ENCODE measurements at regions not wholly inside any gene's neighbourhood (a gene's known extent, or its start where the extent isn't known, plus 50 kb on each side); places are given as distances from the start of the nearest gene placed in this dataset.

DNA sequence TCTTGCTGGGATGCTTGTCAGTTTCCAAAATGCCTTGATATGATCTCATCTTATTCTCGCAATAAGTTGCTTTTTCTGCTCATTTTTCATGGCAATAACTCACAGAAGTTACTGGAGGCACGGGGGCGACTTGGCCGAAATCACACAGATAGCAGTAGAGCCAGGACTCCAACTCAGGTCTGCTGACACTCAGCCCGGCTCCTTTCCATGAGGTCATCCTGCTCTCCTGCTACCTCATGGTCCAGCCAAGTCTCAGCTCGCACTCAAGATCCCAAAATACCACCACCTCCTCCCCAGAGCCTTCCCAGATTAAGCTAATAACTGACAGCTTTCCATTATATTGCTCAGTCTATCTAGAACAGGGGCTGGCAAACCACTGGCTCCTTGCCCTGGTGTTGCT is 269.5 kb downstream of the MAP2K4 start:
- no peak for DNase-seq

DNA sequence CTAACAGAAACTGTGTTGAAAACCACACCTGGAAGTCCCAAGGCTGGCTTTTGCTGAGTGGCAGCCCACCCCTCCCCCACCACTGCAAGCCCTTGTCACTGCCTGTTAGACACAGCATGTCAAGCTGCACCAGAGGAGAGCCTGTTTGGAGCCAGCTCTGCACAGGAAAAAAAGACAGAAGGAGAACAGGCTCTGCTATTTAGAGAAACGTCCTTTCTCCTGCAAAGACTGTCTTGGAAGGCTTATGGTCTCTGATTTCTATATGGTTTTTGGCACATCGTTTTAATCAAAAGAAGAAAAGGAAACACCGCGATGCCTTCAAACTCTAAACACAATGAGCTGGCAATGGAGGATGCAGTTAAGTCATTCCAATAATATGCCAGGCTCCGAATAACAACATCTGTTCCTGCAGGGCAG is 275.5 kb downstream of the MAP2K4 start:
- peak; percentile 43 for DNase-seq

DNA sequence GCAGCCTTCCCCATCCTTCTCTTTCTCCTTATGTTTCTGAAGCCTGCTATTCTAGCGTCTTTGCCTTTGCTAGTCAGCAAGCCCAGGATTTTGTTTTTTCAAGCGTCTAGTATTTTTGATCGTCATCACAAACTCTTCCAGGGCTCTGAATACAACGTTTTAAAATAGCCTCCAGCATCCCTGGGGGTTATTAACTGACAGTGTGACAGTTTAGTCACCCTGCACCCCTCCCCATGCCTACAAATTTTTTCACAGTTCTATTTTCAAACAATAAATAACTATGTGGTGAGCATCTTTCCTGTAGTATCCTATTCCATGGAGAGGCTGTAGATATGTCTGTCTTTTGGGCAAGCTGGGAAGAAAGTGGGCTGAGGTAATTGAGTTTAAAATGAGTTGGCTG is 280.9 kb downstream of the MAP2K4 start:
- DNase-seq, result peak; percentile 63

DNA sequence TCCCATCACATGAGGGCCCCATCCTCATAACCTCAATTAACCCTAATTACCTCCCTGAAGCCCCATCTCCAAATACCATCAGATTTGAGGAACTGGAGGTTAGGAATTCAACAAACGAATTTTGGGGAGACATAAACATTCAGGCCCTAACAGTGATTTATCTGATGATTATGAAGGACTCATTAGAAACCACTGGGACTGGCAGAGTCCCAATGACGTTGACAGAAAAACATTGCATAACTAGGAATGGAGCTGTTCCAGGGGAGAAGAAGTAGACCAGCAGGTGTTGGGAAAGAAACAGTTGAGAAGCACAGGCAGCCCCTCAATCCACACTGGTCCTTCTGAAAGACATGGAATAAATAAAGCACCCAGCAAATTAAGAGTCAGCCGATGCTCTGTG is 282.0 kb downstream of the MAP2K4 start:
- no peak for DNase-seq

DNA sequence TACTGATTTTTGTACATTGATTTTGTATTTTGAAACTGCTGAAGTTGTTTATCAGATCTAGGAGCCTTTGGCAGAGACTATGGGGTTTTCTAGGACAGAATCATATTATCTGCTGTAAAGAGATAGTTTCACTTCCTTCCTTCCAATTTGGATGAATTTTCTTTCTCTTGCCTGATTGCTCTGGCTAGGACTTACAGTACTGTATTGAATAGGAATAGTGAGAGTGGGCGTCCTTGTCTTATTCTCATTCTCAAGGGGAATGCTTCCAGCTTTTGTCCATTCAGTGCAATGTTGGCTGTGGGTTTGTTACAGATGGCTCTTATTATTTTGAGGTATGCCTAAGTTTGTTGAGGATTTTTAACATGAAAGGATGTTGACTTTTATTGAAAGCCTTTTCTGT is 290.1 kb downstream of the MAP2K4 start:
- no peak for DNase-seq

DNA sequence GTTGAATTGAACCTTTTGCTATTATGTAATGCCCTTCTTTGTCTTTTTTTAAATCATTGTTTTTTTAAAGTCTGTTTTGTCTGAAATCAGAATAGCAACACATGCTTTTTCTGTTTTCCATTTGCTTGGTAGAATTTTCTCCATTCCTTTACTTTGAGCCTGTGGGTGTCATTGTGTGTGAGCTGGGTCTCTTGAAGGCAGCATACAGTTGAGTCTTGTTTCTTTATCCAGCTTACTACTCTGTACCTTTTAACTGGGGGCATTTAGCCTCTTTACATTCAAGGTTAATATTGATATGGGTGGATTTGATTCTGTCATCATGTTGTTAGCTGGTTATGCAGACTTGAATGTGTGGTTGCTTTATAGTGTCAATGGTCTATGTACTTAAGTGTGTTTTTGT is 292.0 kb downstream of the MAP2K4 start:
- DNase-seq, result no peak

DNA sequence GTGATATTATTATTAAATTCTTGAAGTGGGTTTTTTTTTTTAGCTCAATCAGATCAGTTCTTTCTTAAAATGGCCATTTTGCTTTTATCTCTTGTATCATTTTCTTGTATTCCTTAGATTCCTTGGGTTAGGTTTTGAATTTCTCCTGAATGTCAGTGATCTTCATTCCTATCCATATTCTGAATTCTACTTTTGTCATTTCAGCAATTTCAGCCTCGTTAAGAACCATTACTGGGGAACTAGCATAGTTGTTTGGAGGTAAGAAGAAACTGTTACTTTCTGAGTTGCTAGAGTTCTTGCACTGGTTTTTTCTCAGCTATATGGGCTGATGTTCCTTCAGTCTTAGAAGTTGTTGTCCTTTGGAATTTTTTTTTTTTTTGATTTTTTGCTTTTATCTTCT is 293.1 kb downstream of the MAP2K4 start:
- no peak for DNase-seq

DNA sequence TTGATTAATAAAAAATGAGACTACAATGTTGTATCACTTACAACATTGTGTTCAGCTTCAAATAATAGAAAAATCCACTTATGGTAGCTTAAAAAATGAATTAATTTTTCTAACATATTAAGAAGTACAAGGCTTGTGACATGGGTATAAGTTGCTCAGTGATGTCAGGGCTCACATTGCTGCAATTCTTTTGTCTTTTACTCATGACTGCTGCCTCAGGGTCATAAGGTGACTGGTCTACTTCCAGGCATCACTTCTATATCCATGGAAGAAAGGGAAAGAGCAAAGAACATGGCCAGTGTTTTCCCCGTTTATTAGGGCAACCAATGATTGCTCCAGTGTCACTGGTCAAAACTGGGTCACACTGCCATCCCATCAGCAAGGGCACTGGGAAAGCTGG is 295.3 kb downstream of the MAP2K4 start:
- DNase-seq, result peak; percentile 31

DNA sequence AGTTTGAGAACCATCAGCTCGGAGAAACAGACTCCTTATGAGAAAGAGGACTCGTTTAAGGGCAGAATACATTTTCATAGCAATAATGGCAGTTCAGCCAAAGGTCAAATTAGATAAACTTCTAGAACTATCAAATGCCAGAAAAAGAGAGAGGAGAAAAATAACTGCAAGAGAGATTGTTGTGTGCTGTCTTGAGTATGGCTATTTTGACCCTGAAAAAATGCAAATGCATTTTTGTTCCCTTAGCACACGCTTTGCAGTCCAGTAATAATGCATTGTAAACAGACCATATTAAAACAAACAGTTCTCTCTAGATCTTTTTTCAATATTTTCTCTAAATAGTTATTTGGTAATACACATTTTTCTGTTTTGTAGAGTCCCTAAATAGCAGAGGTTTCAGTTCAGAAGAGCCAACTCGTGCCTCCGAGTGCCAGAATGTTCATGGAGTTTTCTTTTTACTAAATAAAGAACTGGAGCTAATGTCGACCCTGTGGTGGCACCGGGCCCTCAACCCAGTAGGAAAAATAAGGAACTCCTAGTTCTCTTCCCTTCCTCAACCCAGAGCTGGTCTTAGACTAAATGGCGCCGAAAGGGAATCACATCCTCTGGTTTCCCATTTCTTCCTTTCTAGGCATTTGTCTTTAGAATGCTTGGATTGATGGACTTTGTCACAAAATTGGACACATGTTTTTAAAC is 298.0 kb downstream of the MAP2K4 start:
- no peak for DNase-seq

DNA sequence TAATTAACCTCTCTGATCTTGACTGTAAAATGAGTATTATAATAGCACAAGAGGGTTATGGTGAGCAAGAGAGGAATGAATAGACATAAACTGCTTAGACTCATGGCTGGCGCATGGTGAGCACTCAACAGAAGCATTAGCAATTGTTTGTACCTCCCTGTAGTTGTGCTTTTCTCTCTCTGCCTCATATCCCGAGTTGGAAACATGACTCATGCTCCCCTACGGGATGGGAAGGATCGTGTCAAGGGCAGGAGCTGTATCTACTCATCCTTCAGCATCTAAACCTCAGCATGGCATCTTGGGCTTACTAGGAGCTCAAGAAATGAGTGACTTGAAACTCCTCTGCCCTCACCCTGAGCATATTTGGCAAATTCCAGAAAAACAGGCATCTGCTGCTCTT is 299.6 kb downstream of the MAP2K4 start:
- peak; percentile 87 for DNase-seq

DNA sequence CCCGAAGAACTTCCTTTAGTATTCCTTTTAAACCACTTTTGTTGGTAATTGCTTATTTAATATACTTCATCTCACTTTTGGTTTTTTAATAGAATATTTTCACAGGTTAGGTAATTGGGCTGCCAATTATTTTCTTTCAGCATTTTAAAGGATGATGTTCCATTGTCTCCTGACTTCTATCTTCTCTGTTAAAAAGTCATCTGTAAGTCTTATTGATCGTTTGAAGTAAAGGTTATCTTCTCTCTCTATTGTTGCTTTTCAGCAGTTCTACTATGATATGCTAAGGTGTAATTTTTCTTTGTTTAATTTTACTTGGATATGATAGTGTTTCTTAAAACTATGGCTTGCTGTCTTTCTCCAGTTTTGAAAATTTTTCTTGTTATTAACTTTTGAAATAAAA is 307.5 kb downstream of the MAP2K4 start:
- DNase-seq, result no peak

DNA sequence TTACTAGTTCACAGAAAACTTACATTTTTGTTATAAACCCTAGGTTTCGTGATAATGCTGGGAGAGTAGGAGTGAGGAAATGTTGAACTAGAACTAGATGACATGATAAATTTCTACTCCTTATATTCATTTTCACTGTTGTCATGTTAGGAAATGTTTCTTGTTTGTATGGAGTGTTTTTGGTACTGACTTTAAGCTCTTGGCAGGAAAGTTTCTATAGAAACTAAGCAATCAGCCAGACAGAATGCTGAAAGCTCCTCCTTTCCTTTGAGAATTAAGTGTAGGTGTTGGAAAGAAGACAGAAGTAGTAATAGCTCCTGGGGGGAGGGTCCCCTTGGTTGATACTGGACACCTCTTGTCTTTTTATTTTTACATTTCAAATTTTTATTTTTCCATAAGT is 309.8 kb downstream of the MAP2K4 start:
- DNase-seq, result no peak

DNA sequence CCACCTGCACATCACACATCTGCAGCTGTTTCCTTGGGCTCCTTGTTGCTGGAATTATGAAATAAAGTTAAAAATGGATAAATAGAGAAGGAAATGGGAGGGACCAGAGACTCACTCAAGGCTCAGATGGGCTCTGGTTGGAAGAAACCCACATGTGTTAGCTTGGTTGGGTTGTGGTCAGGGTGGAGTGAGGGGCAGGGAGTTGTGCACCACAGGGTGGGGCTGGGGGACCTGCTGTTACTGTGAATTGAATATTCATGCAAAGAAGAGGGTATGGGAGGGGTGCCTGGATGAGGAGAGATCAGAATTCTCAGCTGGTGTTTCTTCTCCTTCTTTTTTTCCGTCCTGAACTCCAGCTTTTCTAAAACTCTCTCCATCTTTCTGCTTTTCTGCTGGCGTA is 320.7 kb downstream of the MAP2K4 start:
- no peak for DNase-seq

DNA sequence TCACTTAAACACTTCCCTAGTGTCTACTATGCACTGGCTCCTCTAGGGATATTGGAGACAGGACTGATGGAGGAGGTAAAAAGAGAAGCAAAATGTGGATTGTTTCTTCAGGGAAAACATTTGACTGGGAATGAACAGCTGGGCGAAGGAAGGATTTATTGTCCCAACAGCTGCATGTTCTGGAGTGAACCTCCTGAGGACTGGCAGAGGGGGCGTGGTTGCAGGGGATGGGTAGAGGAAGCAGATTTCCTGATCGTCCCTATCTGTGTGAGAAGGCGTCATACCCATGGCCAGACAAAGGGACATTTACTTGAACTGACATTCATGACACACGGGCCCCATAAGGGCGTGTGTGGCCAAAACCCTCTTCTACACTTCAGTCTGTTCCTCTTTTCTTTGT is 321.5 kb downstream of the MAP2K4 start:
- no peak for DNase-seq

DNA sequence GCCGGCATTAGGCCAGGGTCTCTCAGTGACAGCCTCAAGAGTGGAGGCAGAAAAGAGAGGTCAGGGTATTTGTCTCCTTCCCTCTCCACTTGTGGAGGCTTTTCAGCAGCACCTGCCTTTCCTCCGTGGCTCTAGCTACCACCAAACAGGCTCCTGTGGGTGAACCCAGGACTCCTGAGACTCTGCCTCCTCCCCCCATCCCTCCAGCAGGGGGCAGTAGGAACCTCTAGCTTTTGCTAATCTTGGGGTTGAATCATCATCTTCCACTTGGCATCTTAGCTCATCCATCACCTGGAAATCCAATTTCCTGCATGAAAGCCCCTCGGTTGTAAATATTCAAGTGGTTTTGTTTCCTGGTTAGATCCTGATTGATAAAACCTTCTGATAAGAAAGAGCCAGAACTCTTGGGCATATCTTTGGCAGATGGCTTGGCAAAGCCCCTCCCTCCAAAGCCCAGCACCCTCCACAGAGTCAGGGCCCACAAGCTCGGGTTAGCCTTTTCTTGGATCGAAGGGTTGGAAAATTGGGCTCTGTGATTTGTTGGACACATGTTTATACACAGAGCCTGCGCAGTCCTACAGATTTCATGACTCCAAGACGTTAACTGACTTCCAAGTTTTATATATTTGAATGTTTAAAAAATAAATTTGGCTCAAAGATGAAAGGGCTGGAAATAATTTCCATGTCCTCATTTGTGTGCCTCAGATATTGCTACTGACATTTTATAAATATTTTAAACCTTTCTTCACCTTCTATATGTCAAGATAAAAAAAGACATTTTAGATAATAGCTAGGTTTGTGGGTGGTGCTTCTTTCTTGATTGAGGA is 322.1 kb downstream of the MAP2K4 start:
- no peak for DNase-seq

DNA sequence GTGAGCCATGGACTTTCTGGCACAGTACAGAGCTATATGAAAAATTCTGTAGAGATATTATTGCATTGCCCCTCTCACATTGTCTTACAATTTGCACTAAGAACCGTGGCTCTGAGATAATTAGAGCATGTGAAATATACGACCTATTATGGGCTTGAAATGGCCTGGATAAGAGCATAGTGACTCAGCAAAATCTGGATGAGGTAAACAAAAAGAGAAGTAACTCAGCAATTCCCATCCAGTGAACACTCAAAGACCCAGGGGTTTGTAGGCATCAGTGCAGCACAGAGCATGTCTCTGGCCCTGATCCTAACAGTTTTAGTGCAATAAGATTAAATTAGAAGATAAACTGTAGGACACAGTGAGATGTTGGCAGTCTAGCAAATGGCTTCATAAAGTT is 317.2 kb upstream of the MYOCD start:
- peak; percentile 44 for DNase-seq

DNA sequence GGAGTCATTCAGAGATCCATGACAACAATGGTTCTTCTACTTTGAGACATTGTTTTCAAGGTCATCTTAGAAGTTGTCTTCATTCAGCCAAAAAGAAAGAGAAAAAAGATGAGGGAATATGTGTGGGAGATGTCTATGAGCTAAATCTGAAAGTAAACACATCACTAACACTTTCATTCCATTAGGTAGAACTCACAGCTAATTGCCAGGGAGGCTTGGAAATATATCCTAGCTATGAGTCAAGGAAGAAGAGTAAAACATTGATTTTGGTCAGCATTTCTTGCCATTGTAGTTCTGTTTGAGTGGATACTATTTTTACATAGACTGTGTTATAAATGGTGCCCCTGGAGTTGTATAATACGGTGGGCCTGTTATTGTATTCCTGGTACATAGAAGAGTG is 316.4 kb upstream of the MYOCD start:
- no peak for DNase-seq

DNA sequence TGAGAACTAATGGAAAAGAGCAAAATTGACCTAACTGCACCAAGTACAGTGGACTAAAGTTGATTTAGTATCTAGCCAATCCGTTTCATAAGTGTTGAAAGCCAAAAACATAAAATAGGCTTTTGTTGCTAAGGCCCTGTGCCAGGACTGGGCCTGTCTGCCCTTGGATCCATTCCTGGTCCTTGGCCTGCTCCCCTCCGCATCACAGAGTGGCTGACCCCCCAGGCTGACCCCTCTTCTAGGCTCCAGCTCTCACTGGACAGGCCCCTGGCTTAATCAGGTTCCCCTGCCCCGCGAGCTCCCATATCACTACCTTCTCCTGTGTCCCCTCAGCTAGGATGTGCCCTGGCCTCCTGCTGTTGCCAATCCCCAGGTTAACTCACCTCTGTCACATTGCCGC is 313.6 kb upstream of the MYOCD start:
- no peak for DNase-seq

DNA sequence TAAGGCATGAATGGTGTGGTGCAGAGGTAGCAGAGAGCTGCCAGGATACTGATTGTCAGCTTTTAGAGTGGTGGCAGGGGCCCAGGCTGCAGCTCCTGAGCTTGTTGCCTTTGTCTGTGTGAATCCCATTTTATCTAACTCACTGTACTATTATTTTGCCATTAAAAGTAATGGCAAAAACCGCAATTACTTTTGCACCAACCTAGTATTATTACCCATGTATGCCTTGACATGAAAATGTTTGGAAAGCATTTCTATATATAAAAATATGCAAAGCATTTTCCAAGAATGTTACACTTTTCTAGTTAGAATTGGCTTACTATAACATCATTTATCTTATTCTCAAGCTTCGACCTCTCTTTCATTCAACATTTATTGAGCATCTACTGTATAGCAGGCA is 308.1 kb upstream of the MYOCD start:
- DNase-seq, result no peak

DNA sequence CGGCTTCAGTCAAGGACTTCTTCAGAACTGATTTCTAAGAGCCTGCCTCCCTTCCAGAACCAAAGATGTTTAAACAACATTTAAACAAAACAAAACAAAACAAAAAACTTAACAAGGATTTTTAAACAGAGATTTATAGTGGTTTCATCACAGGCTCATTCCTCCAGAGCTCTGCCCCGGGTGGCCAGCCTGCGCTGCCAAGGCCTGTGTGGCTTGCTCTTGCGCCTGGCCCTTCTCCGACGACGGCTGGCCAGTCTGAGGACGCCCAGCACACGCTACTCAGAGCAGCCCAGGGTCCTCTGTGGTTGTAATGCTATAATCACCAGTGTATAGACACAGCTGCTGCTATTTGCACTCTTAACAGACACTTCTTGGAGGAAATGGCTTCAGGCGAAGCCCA is 307.2 kb upstream of the MYOCD start:
- DNase-seq, result no peak

DNA sequence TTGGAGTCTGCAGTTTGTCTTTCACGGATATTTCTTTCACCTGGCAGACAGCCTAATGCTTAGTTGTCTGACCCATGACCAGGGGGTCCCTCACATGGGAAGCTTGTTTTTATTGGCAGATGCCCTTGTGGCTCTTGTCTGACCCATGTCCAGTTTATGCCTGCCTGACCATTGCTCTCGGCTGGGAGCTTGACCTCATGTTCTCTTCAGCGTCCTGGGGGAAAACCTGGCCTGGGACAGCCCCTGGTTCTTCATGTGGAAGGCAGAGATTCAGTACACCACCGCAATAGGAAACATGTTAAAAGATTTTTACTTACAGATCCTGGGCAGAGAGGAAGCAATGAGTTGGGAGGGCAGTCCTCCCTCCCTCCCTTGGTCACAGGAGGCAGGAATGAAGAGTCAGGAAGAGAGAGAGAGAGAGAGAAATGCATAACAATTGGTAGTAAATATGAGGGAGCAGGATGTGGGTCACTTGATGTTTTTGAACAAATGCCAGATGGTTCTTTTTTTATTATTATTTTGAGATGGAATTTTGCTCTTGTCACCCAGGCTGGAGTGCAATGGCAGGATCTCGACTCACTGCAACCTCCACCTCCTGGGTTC is 302.7 kb upstream of the MYOCD start:
- DNase-seq, result no peak

DNA sequence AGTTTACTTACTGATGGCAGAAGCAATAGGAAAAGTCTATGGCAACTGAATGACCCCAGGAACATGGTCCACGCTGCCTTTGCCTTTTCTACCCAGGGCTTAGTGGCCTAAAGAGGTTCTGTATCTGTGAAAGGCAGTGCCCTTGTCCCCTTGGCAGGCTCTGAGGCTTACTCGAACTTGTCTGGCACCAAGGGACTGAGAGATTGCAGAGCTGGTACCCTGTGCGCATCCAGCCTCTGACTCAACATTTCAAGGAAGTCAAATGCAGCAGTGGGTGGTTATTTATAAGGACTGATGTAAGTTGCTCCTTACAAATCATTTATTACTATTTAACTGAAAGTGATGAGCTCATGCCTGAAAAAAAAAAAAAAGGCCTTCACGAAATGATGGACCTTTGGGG is 299.9 kb upstream of the MYOCD start:
- no peak for DNase-seq

DNA sequence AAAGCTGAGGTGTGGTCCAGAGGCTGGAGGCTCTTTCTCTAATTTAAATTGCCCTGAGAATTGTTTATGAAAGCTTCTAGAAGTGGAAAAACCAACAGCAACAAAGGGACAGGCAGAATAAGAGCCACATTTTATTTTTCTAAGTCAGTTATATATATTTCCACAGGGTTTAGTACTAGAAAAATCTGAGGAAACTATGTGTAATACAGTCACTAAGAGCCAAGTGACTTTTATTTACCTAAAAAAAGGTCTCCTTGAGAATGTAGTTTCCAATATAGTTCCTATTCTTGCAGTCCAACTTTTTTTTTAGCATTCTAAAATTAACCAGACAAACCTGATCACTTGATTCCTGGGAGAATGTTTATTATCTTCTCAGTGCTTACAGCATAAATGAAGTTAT is 296.6 kb upstream of the MYOCD start:
- no peak for DNase-seq

DNA sequence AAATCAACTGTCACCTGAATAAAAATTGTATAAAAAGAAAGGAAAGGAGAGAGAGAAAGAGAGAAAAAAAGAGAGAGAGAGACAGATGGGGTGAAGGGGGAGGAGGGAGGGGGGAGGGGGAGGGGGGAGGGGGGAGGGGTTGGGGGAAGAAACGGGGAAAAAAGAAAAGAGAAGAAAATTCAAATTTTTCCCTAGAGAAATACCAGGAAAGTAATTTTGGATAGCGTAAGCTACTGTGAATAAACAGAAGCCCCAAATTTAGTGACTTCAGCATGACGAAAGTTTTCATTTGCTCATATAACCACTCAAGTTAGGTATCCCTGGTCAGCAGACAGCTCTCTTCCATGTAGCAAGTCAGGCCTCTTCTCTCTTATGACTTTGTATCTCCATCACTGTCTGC is 289.4 kb upstream of the MYOCD start:
- DNase-seq, result no peak
